Pons (tissue), 1 donor: ENCODE measurements at regions not wholly inside any gene's neighbourhood (a gene's known extent, or its start where the extent isn't known, plus 50 kb on each side); places are given as distances from the start of the nearest gene placed in this dataset.

ENCODE experiments used
- DNase-seq: peaks from one replicate; pipeline ENCODE4 v3.0.0-alpha.2; 2016; ENCODE audit warnings: low spot score

DNA sequence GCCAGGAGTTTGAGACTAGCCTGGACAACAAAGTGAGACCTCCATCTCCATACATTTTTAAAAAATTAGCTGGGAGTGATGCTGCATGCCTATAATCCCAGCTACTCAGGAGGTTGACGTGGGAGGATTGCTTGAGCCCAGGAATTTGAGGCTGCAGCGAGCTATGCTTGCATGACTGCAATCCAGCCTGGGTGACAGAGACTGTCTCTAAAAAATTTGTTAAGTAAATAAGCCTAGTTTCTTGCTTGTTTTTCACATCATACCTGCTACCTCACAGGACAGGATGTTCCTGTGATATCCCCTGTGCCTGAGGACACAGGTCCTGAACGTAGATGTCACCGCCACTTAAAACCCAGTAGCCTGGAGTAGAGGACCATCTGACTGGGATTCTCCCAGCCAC lies 348.6 kb downstream of the MN1 start:
- DNase-seq = no peak

DNA sequence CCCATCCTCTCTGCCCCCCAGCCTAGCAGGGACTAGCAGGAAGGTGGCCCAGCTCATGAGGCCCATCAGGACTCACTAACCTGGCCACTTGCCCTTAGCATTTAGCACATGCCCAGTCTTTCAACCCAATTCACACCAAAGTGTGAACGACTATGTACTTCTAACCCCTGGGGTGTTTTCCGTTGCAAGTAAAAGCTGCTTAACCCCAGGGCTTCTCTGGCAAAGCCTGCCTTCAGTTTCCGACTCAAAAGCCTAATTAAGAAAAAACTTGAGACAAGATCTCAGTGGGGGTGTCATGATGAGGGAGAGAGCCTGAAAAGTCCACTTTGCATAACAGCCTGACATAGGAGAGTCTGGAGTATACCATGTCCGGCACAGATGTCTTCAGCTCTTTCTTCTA lies 347.8 kb downstream of the MN1 start:
- DNase-seq = no peak

DNA sequence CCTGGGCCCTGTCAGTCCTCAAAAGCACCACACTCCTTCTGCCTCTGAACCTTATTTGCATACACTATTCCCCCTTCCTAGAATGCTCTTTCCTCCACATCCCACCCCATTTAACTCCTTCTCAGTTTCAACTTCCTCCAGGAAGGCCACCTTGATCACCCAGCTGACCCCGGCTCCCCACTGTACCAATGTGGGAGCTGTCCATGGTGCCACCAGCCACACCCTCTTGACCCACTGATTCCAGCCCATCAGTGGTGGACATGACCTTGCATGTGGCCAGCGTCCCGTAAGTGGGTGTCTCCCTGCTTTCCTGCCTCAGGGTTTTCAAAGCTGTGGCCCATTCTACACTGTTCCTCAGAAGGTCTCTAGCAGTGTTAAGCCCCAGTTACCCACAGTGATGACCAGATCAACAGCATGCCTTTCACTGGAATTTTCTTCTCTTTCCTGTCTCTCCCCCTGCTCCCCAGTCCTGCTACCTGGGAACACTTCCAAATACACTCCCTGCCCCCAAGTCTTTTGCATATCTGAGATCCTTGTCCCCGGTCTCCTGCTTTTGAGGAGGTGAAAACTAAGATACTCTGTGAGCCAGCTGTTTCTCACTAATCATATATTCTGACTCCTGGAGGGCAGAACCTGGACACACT lies 346.6 kb downstream of the MN1 start:
- DNase-seq = no peak

DNA sequence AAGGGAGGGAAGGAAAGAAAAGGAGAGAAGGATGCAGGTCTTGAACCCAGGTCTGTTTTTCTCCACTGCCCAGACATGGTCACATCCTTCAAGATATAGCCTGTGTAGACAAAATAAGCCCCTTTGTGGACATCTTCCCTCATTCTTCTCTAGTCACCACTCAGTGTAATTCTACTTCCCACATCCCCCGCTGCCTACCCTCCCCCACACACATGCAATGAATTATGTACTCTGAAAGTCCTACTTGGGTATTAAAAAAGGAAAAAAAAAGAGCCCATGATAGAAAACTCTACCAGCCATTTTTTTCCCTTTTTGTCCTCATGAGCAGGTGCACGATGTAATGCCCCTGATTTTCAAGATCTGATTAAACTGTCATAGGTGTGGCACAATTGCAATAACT lies 346.0 kb downstream of the MN1 start:
- no peak for DNase-seq

GRCh38 chr22:27456696-27457503 lies 344.7 kb downstream of the MN1 start:
- no peak for DNase-seq

GRCh38 chr22:27459999-27460398 lies 341.6 kb downstream of the MN1 start:
- no peak for DNase-seq

- DNase-seq = peak; percentile 70
These were observed 340.8 kb downstream of the MN1 start for GRCh38 chr22:27460591-27461347.

DNA sequence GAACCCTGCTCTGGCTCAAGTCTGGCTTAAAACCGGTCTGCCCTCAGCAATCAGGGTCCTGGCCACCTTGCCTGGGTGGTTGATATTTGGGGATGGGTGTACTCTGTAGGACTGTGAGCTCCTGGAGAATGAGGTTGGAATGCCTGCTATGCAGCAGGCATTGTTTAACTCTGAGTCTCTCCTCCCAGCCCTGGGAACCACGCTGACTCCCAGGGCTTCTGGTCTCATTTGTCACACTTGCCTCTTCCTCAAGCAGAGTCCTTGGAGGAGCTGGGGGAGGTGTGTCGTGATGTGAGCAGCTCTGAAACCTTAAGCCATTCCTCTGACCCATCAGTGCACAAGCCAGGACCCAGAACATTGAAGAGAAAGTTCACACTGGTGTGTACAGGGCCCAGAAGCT lies 340.1 kb downstream of the MN1 start:
- no peak for DNase-seq

DNA sequence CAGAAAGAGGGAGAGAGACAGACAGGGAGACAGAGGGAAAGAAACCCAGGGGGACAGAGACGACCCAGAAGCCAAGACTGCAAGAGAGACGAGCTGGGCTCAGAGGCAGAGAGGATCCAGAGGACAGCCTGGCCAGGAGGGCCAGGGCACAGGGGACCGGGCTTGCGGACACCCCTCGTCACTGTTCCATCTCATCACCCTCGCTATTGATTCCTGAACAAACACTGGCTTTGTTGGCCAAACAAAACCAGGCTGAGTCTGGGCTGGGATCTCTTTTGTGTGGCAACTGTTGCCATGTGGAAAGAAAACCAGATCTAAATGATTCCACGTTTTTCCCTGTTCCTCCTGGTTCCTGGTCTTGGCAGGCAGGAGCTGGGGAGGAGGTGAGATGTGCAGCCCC lies 339.4 kb downstream of the MN1 start:
- peak; percentile 95 for DNase-seq

- no peak for DNase-seq
These were observed 338.4 kb downstream of the MN1 start for GRCh38 chr22:27463121-27463660.

DNA sequence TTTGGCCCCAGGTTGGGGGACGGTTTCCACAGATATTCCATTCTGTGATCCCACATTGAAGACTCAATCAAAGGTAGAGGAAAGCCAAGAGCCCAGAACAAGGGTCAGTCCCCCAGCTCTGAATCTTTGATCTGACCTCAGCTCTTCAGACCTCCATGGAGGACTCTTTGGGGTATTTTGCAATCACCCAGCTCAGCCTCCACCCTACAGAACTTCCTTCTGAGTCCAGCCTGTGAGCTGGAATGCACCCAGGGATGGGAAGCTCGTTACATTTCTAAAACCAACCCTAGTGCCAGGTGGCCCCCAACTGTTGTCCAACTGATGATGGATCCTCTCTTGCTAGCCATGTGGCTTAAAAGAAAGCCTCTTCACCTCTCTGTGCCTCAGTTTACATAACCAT lies 335.3 kb downstream of the MN1 start:
- DNase-seq = no peak

GRCh38 chr22:27466778-27467438 lies 334.6 kb downstream of the MN1 start:
- no peak for DNase-seq

DNA sequence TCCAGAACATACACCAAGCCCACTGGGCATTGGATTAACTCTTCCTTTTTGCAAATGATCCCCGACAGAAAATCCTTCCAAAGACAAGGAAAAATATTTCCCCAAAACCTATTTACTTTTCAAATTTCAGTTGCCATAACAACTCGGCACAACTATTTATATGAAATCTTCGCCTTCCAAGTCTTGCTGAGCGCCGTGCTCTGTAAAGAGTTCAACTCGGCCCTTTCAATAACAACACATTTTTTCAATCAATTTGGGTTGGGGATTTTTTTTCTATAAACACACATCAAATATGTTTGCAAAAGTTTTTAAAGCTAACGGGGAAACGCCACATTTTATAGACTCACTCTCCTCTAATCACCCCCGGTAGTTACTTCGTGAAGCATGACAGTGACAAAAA lies 333.8 kb downstream of the MN1 start:
- no peak for DNase-seq

DNA sequence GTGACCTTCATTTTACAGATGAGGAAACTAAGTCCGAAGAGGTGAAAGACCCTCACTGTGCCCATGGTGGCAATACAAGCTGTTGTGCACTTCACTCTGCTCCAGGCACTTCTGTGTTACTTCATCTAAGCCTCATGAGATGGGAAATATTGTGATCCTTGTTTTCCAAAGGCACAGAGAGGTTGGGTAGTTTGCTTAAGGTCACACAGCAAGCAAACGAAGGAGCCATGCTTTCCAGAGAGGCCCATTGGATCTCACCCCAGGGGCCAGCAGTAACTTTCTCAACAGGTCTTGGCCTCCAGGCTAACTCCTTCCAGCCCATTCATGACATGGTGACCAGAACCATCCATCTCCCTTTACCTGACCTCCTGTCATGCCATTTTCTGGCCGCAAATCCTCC lies 332.8 kb downstream of the MN1 start:
- DNase-seq = no peak

GRCh38 chr22:27470169-27470772 lies 331.3 kb downstream of the MN1 start:
- no peak for DNase-seq

- DNase-seq = no peak
These were observed 328.6 kb downstream of the MN1 start for GRCh38 chr22:27472975-27473374.

- no peak for DNase-seq
These were observed 328.0 kb downstream of the MN1 start for GRCh38 chr22:27473533-27473932.

- DNase-seq = no peak
These were observed 327.4 kb downstream of the MN1 start for GRCh38 chr22:27474112-27474571.

- no peak for DNase-seq
These were observed 326.6 kb downstream of the MN1 start for GRCh38 chr22:27474711-27475547.

GRCh38 chr22:27475548-27475897 lies 326.0 kb downstream of the MN1 start:
- DNase-seq = no peak

DNA sequence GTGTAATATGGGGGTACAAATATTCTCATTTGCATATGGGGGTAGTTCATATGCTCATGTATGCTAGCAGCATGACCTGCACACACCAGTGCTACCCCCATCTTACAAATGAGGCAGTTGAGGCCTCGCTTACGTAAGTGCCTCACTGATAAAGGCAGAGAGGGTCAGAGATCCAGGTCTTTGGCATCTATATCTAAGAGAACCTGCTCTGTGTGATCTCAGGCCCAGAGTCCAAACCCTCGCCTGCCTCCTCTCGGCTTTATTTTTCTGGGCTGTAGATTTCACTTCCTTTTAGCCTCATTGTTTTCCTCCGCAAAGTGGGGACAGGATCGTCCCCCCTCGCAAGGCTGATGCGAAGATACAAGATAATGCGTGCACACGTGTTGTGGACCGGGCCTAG lies 325.2 kb downstream of the MN1 start:
- DNase-seq = no peak
